Stimulated activated CD4-positive, alpha-beta T cell treated with anti-CD3 and anti-CD28 coated beads, Interleukin-4, amount 100 ng/mL, for 4 hours (primary cell): ENCODE measurements at regions not wholly inside any gene's neighbourhood (a gene's known extent, or its start where the extent isn't known, plus 50 kb on each side); places are given as distances from the start of the nearest gene placed in this dataset.
"Not testable (repeated sequence)": the region's sequence is repeated elsewhere in the genome, so short reads cannot be mapped to it uniquely, and the experiment has no call there.

Source experiments
- DNase-seq, 2 experiments: peaks; one replicate each; pipeline ENCODE4 v3.0.0-alpha.2; 2020

DNA sequence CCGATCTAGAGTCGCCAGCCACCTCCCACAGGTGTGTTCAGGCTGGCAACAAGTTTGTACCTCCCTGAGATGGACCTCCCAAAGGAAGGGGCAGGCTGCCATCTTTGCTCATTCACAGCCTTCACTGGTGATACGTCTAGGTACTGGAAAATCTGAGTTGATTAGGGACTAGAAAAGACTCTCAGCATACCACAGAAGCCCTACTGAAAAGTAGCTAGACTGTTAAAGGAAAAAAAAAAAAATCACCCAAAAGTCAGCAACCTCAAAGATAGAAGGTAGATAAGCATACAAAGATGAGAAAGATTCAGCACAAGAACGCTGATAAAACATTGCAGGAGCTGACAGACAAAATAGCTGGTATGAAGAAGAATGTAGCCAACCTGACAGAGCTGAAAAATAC lies 128.6 kb upstream of the WDR75 start:
- DNase-seq = no peak

GRCh38 chr2:189318761-189319160 lies 122.5 kb upstream of the WDR75 start:
- no peak for DNase-seq

- DNase-seq = not testable (repeated sequence)
Observed at GRCh38 chr2:189319424-189319823, 121.8 kb upstream of the WDR75 start.

- DNase-seq = no peak
Observed at GRCh38 chr2:189327879-189328847, 113.1 kb upstream of the WDR75 start.

- no peak for DNase-seq
Observed at GRCh38 chr2:189328848-189329245, 112.4 kb upstream of the WDR75 start.

- no peak for DNase-seq
Observed at GRCh38 chr2:189336276-189336975, 104.8 kb upstream of the WDR75 start.

- no peak for DNase-seq
Observed at GRCh38 chr2:189337656-189338055, 103.6 kb upstream of the WDR75 start.

- DNase-seq = no peak
Observed at GRCh38 chr2:189338115-189338514, 103.2 kb upstream of the WDR75 start.

DNA sequence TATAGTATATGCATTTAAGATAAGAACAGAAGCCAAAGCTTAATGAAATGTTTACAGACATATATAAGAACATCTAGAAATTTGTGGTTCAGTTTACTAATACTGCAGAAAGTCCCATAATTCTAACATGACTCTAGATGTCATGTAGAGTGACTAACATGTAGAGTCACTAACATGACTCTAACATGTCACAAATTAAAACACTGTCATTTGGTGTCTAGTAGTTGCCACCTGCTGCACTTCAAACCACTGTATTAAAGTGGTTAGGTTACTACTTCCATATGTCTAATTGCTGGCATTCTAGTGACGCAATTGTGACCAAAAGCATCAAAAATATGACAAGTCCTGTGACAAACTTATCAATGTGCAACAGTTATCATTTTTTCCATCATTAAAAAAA lies 100.2 kb upstream of the WDR75 start:
- DNase-seq = no peak

- DNase-seq = no peak
Observed at GRCh38 chr2:189344043-189344442, 97.2 kb upstream of the WDR75 start.

- no peak for DNase-seq
Observed at GRCh38 chr2:189347540-189347939, 93.7 kb upstream of the WDR75 start.

GRCh38 chr2:189348369-189348768 lies 92.9 kb upstream of the WDR75 start:
- DNase-seq = no peak

DNA sequence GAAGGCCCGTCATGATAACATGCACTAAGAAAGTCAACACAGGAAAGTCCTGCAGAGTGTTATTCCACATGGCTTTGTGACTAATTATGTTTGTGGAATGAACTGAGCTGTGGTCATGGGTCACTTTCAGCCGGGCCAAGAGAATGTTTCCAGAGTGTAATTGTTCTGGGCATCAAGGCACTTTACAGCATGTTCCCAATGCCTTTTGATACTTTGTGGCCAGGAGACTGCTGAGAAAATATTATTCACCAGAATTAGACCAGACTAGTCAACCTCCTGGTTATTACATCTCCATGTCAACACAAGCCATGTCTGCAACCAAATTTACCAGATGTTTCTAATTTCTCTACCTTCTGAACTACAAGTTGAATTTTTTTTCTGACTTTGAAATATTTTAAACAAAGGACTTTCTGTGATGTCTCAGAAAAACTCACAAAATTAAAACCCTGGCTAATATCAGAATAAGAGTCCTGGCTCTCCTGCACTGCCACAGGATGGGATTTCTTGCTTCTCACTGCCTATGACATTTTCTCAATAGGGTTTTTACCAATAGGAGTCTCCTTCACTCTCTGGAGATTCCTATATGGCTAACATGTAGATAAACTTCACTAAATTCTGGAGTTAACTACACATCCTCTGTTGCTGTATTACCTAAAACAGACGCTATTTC lies 90.6 kb upstream of the WDR75 start:
- no peak for DNase-seq

- DNase-seq = not testable (repeated sequence)
Observed at GRCh38 chr2:189351933-189352332, 89.3 kb upstream of the WDR75 start.

DNA sequence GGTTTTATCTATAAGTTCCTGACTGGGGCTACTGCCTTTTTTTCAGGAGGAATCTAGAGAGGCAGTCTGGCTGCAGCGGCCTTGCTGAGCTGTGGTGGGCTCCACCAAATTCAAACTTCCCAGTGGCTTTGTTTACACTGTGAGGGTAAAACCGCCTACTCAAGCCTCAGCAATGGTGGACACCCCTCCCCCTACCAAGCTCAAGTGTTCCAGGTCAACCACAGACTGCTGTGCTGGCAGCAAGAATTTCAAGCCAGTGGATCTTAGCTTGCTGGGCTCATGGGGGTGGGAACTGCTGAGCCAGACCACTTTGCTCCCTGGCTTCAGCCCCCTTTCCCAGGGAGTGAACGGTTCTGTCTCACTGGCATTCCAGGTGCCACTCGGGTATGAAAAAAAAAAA lies 83.9 kb upstream of the WDR75 start:
- not testable (repeated sequence) for DNase-seq

- no peak for DNase-seq
Observed at GRCh38 chr2:189360861-189361260, 80.4 kb upstream of the WDR75 start.

GRCh38 chr2:189362283-189362682 lies 79.0 kb upstream of the WDR75 start:
- DNase-seq = no peak

DNA sequence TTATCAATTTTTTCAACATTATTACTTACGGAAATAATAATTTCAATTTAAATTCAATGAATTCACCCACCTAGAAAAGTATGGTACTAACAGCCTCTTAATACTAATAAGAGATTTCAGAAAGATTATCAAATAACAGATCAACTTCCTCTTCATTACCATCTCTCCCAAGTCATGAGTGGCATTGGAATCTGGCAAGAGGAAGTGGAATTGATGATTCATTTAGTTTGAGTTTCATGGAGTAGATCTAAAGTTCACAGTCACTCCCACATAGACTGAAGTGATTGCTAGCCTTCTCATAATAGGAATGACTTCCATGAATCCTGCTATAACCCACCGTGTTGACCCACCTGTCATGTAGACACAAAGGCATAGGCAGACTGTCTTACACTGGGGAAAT lies 77.7 kb upstream of the WDR75 start:
- no peak for DNase-seq

DNA sequence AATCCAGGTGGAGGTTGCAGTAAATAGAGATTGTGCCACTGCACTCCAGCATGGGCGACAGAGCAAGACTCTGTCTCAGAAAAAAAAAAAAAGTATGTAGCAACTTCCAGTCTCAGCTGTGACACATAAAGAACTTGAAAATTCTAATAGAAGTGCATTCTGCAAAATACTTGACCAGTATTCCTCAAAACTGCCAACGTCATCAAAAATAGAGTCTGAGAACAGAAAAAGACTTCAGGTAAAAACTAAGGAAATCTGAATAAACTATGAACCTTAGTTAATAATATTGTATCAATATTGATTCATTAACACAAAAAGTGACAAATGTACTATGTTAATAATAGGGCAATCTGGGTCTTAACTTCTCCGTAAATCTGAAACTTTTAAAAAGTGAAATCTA lies 76.7 kb upstream of the WDR75 start:
- no peak for DNase-seq

DNA sequence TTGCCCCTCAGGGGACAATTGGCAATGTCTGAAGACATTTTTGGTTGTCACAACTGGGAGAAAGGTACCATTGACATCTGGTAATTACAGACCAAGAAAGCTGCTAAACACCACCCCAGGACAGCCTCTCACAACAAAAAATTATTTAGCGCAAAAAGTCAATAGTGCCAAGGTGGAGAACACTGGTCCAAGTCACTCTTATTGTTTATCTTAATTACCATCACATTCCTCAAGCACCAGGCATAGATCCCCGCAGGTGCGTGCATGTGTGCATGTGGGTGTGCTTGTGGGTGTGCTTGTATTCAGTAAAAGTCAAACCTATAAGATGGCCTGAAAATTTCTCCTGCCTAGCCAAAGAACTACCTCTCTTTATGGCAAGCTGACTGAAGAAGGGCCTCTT lies 74.9 kb upstream of the WDR75 start:
- no peak for DNase-seq

DNA sequence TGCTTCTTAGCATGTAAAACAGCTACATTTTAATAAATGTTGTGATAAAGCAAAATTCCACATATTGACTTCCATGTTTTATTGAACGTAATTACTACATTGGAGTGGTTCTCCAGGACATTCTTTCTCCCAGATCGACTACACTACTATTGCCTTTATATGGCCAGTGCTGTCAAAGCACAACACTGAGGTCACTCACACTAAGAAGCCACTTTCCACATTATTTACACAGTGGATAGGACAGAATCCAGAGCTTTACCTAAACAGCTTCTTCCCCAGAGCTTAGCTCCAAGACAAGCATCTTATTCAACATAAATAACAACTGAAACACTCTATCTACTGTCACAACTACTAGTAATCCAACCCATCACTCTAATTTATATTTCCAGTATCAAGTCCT lies 73.9 kb upstream of the WDR75 start:
- no peak for DNase-seq

- DNase-seq = no peak
Observed at GRCh38 chr2:189369566-189369965, 71.7 kb upstream of the WDR75 start.

DNA sequence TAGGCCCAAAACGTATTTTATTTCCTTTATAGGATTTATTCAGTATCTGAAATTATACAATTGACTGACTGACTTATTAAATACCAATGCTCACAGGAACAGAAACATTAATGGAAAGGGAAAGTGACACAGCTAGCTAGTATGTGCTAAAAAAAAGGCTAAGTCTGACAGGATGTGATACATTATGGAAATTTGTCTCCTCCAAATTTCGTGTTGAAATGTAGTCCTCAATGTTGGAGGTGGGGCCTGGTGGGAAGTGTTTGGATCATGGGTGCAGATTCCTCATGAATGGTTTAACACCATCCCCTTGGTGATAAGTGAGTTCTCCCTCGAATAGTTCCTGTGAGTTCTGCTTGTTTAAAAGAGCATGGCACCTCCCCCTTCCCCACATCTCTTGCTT lies 70.6 kb upstream of the WDR75 start:
- DNase-seq = no peak
